Neural cell (in vitro differentiated cells): ENCODE measurements at regions not wholly inside any gene's neighbourhood (a gene's known extent, or its start where the extent isn't known, plus 50 kb on each side); places are given as distances from the start of the nearest gene placed in this dataset.

Source experiments
- H2AFZ ChIP-seq: fragments of 200-600, 300-800 bp; sonication (generic), shearing (Covaris generic); 2 replicates; pipeline ENCODE4 v1.6.0; 2014; ENCODE audit warnings: low read depth, mild to moderate bottlenecking, antibody characterized with exemption, low read length, moderate library complexity
- H3F3A ChIP-seq: fragments of 200-600 bp; shearing (Covaris generic); 2 replicates; pipeline ENCODE4 v1.6.1; 2016; ENCODE audit warnings: mild to moderate bottlenecking, moderate library complexity, mixed read lengths, antibody characterized with exemption, low read length; ENCODE audit not compliant: insufficient read depth, poor library complexity, severe bottlenecking
- H3K27ac ChIP-seq: fragments of 200-600, 300-800 bp; sonication (generic), shearing (Covaris generic); 2 replicates; pipeline ENCODE4 v1.5.1; 2014; ENCODE audit warnings: mild to moderate bottlenecking, low read length, moderate library complexity
- H3K27me3 ChIP-seq: fragments of 300-800, 200-600 bp; sonication (generic), shearing (Covaris generic); 2 replicates; pipeline ENCODE4 v1.6.0; 2014; ENCODE audit warnings: mild to moderate bottlenecking, low read depth, low read length, moderate library complexity; ENCODE audit not compliant: insufficient read depth
- H3K36me3 ChIP-seq: fragments of 300-800, 200-600 bp; sonication (generic), shearing (Covaris generic); 2 replicates; pipeline ENCODE4 v1.5.1; 2014; ENCODE audit warnings: mild to moderate bottlenecking, antibody characterized with exemption, low read length, moderate library complexity; ENCODE audit not compliant: insufficient read depth
- H3K4me2 ChIP-seq: fragments of 300-800, 200-600 bp; sonication (generic), shearing (Covaris generic); 2 replicates; pipeline ENCODE4 v1.6.0; 2014; ENCODE audit warnings: mild to moderate bottlenecking, low read length
- H3K4me3 ChIP-seq: fragments of 300-800, 200-600 bp; sonication (generic), shearing (Covaris generic); 2 replicates; pipeline ENCODE4 v1.5.1; 2014; ENCODE audit warnings: mild to moderate bottlenecking, low read length, moderate library complexity
- H3K79me2 ChIP-seq: fragments of 200-600 bp; shearing (Covaris generic); replicated peaks from 2 replicates; pipeline ENCODE4 v1.6.0; 2014; ENCODE audit warnings: mild to moderate bottlenecking, low read length, moderate library complexity; ENCODE audit not compliant: insufficient read depth
- H3K9ac ChIP-seq: fragments of 300-800, 200-600 bp; sonication (generic), shearing (Covaris generic); 2 replicates; pipeline ENCODE4 v1.6.1; 2016; ENCODE audit warnings: mild to moderate bottlenecking, low read length, mixed read lengths
- H3K9me2 ChIP-seq: fragments of 200-600 bp; shearing (Covaris generic); 2 replicates; pipeline ENCODE4 v1.6.1; 2016; ENCODE audit warnings: mild to moderate bottlenecking, low read length, mixed read lengths; ENCODE audit not compliant: insufficient read depth
- H3K9me3 ChIP-seq: fragments of 200-600, 300-800 bp; sonication (generic), shearing (Covaris generic); 2 replicates; pipeline ENCODE4 v1.6.1; 2016; ENCODE audit warnings: mild to moderate bottlenecking, mixed run types, low read length, moderate library complexity, mixed read lengths
- H4K20me1 ChIP-seq: fragments of 200-600 bp; shearing (Covaris generic); 2 replicates; pipeline ENCODE4 v1.6.1; 2016; ENCODE audit warnings: mild to moderate bottlenecking, mixed run types; ENCODE audit not compliant: insufficient read depth
- CTCF ChIP-seq: fragments of 450-650 bp; IDR thresholded peaks from 2 replicates; pipeline ENCODE4 v1.5.1; 2014; ENCODE audit warnings: antibody characterized with exemption, mild to moderate bottlenecking, moderate library complexity; ENCODE audit not compliant: poor library complexity, severe bottlenecking
- EP300 ChIP-seq: fragments of 450-650 bp; conservative IDR thresholded peaks from 2 replicates; pipeline ENCODE4 v1.6.1; 2014; ENCODE audit warnings: antibody characterized with exemption, mild to moderate bottlenecking, moderate library complexity; ENCODE audit not compliant: poor library complexity, severe bottlenecking
- EZH2 ChIP-seq: fragments of 200-600, 300-800 bp; shearing (Covaris generic), sonication (generic); IDR thresholded peaks from 2 replicates; pipeline ENCODE4 v1.6.1; 2014; ENCODE audit warnings: antibody characterized with exemption, low read length, borderline replicate concordance, mild to moderate bottlenecking; ENCODE audit not compliant: insufficient read depth, poor library complexity, severe bottlenecking
- MXI1 ChIP-seq: fragments of 450-650 bp; conservative IDR thresholded peaks from 2 replicates; pipeline ENCODE4 v1.6.1; 2014; ENCODE audit warnings: antibody characterized with exemption, mild to moderate bottlenecking; ENCODE audit not compliant: poor library complexity, severe bottlenecking
- POLR2AphosphoS5 ChIP-seq: IDR thresholded peaks from 2 replicates; pipeline ENCODE4 v1.6.1; 2012
- RAD21 ChIP-seq: fragments of 450-650 bp; conservative IDR thresholded peaks from 2 replicates; pipeline ENCODE4 v1.6.1; 2014; ENCODE audit warnings: antibody characterized with exemption, mild to moderate bottlenecking, moderate library complexity
- REST ChIP-seq: IDR thresholded peaks from 2 replicates; pipeline ENCODE4 v1.6.1; 2012; ENCODE audit warnings: borderline replicate concordance
- SMC3 ChIP-seq: fragments of 450-650 bp; conservative IDR thresholded peaks from 2 replicates; pipeline ENCODE4 v1.6.1; 2014; ENCODE audit warnings: antibody characterized with exemption, mild to moderate bottlenecking, moderate library complexity; ENCODE audit not compliant: poor library complexity
- TAF1 ChIP-seq: IDR thresholded peaks from 2 replicates; pipeline ENCODE4 v1.6.1; 2012; ENCODE audit warnings: low read depth

- Histone ChIP-seq H3K79me2 (no peaks in the 10 kb centered on the region), H3K27ac (no peak overlapping the region), H2AFZ (no peak overlapping the region), H3F3A (peaks cover under 1% of the 10 kb centered on the region), H3K9me2 (no peaks in the 10 kb centered on the region), H3K9ac (no peak overlapping the region), H3K4me3 (no peak overlapping the region), H3K36me3 (no peaks in the 10 kb centered on the region), H4K20me1 (no peaks in the 10 kb centered on the region), H3K27me3 (no peaks in the 10 kb centered on the region), H3K4me2 (no peak overlapping the region), H3K9me3 (no peaks in the 10 kb centered on the region)
- TF ChIP-seq EP300, result no peak
- no peak for TF ChIP-seq RAD21
- TF ChIP-seq REST, result no peak
- TF ChIP-seq POLR2AphosphoS5, result no peak
- no peak for TF ChIP-seq CTCF
- TF ChIP-seq EZH2, result no peak
- TF ChIP-seq TAF1, result no peak
- TF ChIP-seq SMC3, result no peak
- TF ChIP-seq MXI1, result no peak
Measured at GRCh38 chr18:39835303-39836030, 2119.6 kb upstream of the PIK3C3 start.

GRCh38 chr18:39834636-39835035 is 2120.4 kb upstream of the PIK3C3 start:
- Histone ChIP-seq H4K20me1 (no peaks in the 10 kb centered on the region), H3K9me2 (no peaks in the 10 kb centered on the region), H3F3A (no peaks in the 10 kb centered on the region), H3K9me3 (no peaks in the 10 kb centered on the region), H2AFZ (no peak overlapping the region), H3K4me3 (no peak overlapping the region), H3K9ac (no peak overlapping the region), H3K27me3 (no peaks in the 10 kb centered on the region), H3K36me3 (no peaks in the 10 kb centered on the region), H3K27ac (no peak overlapping the region), H3K79me2 (no peaks in the 10 kb centered on the region), H3K4me2 (no peak overlapping the region)
- TF ChIP-seq TAF1 (no peak), RAD21 (no peak), EP300 (no peak), POLR2AphosphoS5 (no peak), MXI1 (no peak), CTCF (no peak), REST (no peak), EZH2 (no peak), SMC3 (no peak)
